Fibroblast of villous mesenchyme (primary cell): ENCODE measurements at regions not wholly inside any gene's neighbourhood (a gene's known extent, or its start where the extent isn't known, plus 50 kb on each side); places are given as distances from the start of the nearest gene placed in this dataset.
"Not testable (repeated sequence)": the region's sequence is repeated elsewhere in the genome, so short reads cannot be mapped to it uniquely, and the experiment has no call there.

Experiments
- DNase-seq: peaks from one replicate; pipeline ENCODE4 v3.0.0-alpha.2; 2010; ENCODE audit warnings: low read depth
- H3K4me3 ChIP-seq: 2 replicates; pipeline ENCODE4 v1.5.1; 2011; ENCODE audit warnings: low read depth, mild to moderate bottlenecking, low read length
- TF ChIP-seq, protein P1 (sequence below): IDR thresholded peaks from 2 replicates; pipeline ENCODE4 v1.5.1; 2012; ENCODE audit warnings: low read depth, mild to moderate bottlenecking, low read length; ENCODE audit not compliant: insufficient read depth

DNA sequence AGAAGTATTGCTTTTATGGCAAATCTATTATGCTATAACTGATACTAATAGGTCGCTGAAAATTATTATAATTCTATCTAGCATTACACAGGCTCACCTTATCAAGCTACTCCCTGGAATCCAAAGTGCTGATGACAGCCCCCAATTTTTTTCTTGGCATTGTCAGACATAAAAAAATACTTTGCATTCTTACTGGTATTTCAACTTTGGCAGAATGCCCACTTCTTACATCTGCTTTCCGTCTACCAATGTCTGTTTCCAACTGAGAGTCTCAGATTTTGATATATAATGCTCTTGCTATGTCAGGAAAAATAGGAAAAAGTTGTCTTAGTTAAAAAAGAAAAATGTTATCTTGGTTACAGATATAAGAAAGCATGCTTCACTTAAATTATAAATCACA is 615.4 kb downstream of the C12orf50 start:
- H3K4me3 ChIP-seq = no peak overlapping the region
- DNase-seq = peak; percentile 2
- TF ChIP-seq, protein P1, sequence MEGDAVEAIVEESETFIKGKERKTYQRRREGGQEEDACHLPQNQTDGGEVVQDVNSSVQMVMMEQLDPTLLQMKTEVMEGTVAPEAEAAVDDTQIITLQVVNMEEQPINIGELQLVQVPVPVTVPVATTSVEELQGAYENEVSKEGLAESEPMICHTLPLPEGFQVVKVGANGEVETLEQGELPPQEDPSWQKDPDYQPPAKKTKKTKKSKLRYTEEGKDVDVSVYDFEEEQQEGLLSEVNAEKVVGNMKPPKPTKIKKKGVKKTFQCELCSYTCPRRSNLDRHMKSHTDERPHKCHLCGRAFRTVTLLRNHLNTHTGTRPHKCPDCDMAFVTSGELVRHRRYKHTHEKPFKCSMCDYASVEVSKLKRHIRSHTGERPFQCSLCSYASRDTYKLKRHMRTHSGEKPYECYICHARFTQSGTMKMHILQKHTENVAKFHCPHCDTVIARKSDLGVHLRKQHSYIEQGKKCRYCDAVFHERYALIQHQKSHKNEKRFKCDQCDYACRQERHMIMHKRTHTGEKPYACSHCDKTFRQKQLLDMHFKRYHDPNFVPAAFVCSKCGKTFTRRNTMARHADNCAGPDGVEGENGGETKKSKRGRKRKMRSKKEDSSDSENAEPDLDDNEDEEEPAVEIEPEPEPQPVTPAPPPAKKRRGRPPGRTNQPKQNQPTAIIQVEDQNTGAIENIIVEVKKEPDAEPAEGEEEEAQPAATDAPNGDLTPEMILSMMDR = no peak

DNA sequence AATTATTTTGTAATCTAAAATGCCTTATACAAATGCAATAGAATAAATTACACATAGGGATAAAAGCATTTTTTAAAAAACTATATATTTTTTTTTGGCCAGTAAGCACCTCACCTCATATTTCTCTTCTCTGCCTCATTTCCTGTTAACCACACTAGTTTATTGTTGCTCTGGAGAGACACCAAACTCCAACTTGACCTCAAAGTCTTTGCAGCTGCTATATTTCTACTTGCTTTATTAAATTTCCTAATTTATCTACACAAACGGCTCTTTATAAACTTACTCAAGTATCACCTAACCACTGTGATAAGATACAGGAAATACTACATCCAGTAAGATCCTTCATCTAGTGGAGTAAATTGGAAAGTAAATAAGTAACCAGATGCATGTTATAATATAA is 622.3 kb downstream of the C12orf50 start:
- H3K4me3 ChIP-seq = no peak overlapping the region
- DNase-seq = no peak
- TF ChIP-seq, protein P1 = no peak

DNA sequence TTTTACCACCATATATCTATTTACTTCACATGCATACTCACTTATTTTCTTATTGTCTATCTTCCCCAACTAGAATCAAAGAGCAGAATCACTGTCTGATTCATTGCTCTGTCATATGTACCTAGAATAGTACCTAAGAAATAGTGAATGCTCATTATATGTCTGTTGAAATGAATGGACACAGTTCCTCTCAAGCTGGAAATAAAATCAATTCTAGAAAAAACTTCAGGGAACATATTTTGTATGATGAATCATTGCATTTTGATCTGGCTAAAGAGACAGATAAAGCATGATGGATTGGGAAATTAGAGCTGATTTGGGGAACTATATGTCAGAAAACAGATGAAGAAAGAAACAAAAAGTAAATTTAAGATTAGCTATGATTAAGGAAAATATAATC is 623.3 kb downstream of the C12orf50 start:
- TF ChIP-seq, protein P1 = no peak
- DNase-seq = no peak
- no peak overlapping the region for H3K4me3 ChIP-seq

DNA sequence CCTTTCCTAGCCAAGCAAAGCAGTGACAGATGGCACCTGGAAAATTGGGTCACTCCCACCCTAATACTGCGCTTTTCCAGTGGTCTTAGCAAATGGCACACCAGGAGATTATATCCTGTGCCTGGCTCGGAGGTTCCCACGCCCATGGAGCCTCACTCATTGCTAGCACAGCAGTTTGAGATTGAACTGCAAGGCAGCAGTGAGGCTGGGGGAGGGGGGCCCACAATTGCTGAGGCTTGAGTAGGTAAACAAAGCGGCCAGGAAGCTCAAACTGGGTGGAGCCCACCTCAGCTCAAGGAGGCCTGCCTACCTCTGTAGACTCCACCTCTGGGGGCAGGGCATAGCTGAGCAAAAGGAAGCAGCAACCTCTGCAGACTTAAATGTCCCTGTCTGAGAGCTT is 635.0 kb downstream of the C12orf50 start:
- DNase-seq, H3K4me3 ChIP-seq: not testable (repeated sequence)

DNA sequence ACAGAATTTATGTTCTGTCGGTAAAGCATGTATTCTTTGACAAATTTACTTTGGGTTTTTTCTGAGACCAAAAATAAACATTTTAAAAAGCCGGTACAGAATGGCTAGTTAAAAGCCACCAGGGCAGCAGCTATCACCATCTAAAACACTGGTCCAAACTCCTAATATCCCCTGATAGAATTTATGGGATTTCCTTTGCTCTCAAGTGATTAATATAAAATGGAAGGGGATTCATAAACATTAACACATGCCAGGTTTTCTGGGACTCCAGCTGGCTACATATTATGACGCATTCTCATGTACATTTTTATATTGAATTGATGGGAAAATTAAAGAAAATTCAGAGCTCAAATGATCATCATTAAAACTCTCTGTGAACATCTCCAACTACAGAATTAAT is 640.8 kb downstream of the C12orf50 start:
- TF ChIP-seq, protein P1 = no peak
- no peak for DNase-seq
- H3K4me3 ChIP-seq = no peak overlapping the region

DNA sequence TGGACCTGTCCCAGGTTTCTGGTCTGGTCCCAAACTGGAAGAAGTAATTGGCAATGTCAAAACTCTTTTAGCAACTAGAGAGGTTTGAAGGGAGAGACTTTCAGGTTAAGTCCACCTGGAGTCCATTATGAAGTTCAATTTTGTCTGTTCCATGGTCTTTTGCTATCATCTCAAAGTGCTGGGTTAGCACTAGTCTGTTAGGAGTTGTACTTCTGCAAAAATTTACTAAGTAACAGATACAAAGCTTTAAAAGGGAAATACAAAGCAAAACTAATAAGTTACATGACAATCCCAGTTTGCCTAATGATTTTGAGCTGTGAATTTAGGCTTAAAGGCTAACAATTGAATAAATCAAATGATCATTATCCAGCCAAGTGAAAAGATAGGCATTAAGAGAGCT is 643.9 kb downstream of the C12orf50 start:
- H3K4me3 ChIP-seq = no peak overlapping the region
- DNase-seq = no peak
- TF ChIP-seq, protein P1 = no peak

DNA sequence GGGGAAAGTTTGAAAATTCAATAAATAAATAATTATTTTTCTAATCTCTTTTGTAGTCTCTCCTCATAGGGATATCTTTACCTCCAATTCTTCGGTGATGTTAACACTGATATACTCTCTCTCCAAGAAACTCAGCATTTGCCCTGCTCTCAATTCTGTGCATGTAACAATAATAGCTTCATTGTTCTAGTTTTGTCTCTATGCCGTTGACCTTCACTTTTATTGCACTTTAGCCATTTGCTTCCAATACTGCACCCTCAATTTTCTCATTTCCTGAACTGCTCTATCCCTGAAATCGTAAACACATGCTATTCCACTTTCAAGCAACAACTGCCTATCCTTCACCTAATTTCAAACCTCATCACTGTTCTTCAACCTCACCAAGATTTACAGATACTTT is 645.0 kb downstream of the C12orf50 start:
- no peak overlapping the region for H3K4me3 ChIP-seq
- no peak for DNase-seq
- TF ChIP-seq, protein P1 = no peak
